22Rv1 (cell line): ENCODE measurements at regions not wholly inside any gene's neighbourhood (a gene's known extent, or its start where the extent isn't known, plus 50 kb on each side); places are given as distances from the start of the nearest gene placed in this dataset.

Experiments
- ZFX ChIP-seq: fragments of 450-650 bp; IDR thresholded peaks from 2 replicates; pipeline ENCODE4 v1.6.1; 2017; ENCODE audit warnings: antibody characterized with exemption, borderline replicate concordance
- TF ChIP-seq, protein P1 (sequence below): fragments of 450-650 bp; IDR thresholded peaks from 2 replicates; pipeline ENCODE4 v1.5.1; 2017; ENCODE audit warnings: mild to moderate bottlenecking

DNA sequence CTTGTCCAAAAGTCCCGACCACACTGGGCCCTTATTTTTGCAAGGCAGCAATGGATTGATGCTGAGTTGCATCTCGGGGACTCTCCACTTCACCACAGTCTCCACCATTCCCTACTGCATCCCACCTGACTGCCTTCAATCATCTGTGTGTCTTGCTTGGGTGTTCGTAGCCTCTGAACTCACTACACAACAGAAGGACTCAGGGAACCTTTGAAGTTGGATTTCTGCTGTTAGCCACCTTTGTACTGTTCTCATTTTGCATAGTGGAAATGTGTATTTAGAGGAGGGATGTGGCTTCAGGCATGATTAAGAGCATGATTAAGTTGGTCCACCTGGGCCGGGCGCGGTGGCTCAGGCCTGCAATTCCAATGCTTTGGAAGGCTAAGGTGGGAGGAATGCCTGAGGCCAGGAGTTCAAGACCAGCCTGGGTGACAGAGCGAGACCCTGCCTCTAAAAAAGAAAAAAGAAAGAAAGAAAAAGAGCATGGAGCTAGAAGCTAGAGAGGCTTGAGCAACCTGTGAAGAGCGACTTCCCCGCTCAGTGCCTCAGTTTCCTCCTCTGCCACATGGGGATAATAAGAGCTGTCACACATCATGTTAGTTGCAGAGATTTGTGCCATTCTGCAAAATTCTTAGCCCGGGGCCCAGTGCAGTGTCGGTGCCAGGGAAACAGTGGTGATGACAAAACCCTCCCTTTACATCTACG lies 121.3 kb upstream of the PTPN1 start:
- TF ChIP-seq, protein P1, sequence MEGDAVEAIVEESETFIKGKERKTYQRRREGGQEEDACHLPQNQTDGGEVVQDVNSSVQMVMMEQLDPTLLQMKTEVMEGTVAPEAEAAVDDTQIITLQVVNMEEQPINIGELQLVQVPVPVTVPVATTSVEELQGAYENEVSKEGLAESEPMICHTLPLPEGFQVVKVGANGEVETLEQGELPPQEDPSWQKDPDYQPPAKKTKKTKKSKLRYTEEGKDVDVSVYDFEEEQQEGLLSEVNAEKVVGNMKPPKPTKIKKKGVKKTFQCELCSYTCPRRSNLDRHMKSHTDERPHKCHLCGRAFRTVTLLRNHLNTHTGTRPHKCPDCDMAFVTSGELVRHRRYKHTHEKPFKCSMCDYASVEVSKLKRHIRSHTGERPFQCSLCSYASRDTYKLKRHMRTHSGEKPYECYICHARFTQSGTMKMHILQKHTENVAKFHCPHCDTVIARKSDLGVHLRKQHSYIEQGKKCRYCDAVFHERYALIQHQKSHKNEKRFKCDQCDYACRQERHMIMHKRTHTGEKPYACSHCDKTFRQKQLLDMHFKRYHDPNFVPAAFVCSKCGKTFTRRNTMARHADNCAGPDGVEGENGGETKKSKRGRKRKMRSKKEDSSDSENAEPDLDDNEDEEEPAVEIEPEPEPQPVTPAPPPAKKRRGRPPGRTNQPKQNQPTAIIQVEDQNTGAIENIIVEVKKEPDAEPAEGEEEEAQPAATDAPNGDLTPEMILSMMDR: no peak
- TF ChIP-seq ZFX: no peak
